SKM-1 (cell line): ENCODE measurements at regions not wholly inside any gene's neighbourhood (a gene's known extent, or its start where the extent isn't known, plus 50 kb on each side); places are given as distances from the start of the nearest gene placed in this dataset.

Experiments
- DNase-seq: peaks from one replicate; lab custom pipeline; 2025; ENCODE audit not compliant: unreplicated experiment; lab: John Stamatoyannopoulos, UW

DNA sequence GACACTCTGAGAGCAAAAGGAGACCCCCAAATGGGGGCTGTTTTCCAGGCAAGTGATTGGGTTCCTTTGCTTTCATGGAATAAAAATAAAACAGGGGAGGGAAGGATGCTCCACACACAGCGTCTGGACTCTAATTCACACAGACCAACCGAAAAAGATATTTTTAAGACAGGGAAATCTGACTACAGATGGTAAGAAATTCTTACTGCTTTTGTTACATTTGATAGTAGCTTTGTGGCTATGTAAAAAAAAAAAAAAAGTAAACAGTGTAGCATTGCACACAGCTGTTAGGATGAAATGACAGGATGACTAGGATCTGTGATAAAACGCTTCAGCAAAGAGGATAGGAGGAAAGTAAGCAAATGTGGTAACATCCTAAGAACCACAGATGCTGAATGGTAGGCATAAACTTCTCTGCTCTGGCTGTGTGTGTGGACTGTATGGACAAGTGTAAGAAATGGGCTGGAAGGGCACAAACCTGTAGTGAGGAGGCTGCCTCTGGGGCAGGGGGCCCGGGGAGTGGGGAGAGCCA, 207.6 kb downstream of the ANAPC1 start:
- DNase-seq: no peak

DNA sequence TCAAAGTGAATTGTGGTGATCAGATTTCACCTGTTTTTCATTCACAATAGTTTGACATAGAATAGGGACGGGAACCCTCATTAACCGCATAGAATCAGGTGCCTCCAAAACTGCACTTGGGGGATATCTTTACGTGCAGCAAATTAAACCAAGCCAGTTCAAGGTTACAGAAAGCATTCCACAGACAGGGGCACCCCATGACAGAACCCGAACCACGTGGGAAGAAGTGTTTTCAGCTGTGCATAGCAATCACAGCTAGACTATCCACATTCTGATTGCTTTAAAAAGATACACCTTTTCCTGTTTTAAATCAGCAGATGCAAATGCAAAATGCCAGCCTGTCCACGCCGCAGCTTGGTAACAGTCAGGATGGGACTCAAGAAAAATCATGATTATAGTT, 205.8 kb downstream of the ANAPC1 start:
- DNase-seq: no peak

DNA sequence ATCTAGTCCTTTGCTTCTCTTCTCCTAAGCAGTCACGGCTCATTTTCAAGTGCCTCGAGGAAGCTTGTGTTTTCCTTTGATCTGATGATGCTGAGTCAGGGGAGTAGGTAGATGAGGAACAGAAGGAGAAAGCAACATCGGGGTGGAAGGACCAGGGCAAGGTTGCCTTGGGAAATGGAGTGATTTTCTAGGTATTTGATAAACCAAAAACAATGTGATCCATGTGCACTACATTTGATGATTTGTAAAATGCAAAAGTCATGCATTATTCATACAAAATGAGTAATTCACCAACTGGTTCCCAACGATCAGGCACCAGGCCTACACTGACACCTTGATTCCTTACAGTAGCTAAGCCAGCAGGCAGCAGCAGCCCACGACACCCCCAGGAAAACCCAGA, 205.3 kb downstream of the ANAPC1 start:
- no peak for DNase-seq

DNA sequence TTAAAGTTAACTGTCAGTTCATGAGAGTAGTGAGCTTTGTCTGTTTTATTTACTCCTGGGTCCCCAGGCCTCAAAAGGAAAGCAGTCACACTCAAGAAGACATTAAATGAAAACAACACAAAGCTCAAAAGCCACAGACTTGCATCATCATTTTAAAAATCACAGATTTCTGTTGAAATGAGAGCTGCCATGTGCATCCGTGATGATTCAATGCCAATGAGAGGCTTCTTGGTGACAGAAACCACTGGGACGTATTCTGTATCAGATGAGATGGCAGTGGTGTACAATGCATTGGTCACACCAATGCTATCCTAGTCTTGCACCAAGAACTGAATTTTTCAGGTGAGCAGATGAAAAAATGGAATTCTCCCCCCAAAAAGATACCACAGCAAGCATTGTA, 204.8 kb downstream of the ANAPC1 start:
- DNase-seq: no peak

DNA sequence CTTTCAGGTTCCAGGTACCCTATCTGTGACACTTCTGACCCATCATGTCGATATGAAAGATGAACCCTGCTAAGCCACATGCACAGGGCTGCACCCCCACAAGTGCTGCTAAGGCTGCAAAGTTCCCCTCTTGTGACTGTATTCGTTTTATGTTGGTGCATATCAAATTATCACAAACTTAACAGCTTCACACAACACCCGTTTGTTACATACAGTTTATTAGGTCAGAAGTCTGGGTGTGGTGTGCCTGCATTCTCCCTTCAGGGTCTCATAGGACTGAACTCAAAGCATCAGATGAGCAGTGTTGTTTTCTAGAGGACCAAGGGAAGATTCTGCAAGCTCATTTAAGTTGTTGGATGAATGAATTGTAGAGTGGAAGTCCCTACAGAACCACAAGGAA, 199.4 kb downstream of the ANAPC1 start:
- no peak for DNase-seq

DNA sequence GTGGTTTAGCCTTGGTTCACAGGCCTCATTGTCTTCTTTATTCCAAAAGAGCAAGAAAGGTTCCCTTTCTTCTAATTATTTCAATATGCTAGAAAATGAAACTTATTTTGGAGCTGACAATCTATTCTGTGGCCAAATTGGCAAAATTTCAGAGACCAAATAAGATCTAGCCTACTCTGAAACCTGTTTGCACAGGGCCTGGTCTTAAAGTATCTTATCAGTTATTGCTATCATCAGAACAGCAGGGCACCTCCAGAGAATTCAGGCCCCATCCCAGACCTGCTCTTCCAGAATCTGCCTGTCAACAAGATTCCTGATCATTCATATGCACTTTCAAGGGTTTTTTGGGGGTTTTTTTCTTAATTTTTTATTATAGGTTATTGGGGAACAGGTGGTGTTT, 198.7 kb downstream of the ANAPC1 start:
- DNase-seq: no peak

DNA sequence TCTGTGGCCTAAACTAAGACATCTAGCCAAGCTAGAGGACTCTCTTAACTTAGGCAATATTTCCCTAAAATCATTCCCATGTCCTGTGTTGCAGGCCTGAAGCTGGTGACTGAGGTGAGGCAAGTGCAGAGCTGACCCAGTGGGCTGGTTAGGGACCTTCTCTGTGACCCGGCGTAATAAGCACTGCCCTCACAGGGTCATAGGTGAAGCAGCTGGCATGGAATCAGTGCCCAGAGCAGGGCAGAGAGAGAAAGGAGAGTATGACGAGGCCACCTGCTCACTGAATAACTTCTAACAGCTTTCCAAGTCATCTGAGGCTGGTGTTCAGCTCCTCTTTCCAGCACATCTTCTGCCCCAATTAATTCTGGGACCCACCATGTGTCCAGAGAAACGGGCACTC, 197.0 kb downstream of the ANAPC1 start:
- no peak for DNase-seq

DNA sequence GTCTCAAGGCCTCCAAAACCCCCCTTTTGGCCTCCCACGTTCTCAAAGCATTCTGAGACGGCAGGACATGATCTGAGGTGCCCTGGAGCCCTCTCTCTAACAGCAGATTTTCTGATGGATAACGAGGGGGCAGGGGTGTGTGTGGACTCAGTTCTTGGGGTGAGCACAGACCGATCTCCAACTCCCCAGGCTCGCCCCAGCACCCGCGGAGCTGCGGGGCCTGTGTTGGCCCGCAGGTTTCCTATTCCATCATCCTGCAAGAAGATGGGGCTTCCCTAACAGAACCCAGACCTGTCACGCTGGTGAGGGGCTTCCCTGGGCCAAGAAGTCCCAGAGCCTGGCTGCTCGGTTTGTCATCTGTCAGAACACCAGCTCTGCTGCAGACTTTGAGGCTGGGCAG, 196.1 kb downstream of the ANAPC1 start:
- no peak for DNase-seq

DNA sequence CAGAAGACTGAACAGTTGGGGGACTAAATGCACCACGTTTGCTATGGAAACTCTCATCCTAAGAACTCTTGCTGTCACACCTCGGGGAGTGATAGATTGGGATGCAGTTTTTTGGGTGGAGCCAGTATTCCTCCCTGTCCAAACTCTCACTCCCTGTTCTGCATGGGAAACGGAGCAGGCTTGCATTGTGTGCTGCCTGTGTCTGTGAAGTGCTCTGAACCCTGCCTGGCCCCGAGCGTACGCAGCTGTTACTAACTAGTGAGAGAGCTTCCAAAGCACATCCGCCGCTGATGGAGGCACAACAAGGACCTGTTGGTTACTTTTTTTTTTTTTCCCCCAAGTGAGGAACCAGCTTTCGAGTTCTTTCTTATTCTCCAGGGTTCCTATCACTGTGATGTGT, 195.5 kb downstream of the ANAPC1 start:
- DNase-seq: no peak

DNA sequence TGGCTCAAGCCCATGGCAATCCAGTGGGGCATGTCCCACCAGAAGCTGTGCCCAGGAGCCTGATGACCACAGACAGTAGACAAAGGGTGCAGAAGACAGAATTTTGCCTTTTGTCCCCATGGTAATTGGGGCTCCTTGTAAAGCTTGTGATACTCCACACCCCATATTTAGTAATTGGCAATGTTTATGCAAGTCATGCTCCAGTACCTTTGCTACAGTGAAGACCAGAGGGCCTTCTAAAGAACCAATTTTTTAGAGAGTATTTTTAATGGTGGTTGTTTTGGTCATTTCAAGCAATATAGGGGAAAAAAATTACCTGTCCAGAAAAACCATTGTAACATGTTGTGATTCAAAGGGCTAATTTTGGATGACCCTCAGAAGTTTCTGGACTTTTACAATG, 194.8 kb downstream of the ANAPC1 start:
- DNase-seq: no peak

DNA sequence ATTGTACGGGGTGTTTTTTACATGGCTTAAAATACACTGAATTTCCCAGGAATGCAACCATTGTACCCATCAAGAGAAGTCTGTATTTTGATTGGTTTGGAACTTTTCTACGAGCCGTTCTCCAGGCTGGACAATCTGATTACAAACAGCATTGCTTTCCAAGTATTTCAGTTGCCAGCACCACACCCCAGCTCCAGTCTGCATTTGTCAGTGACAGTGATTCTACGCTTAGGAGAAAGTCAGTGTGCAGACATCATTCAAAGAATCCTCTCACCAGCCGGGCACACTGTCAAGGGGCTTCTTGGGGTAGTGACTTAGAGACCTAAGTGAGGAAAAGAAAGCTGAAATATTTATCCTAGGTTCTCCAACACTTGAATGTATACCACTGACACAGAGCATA, 194.1 kb downstream of the ANAPC1 start:
- DNase-seq: no peak

DNA sequence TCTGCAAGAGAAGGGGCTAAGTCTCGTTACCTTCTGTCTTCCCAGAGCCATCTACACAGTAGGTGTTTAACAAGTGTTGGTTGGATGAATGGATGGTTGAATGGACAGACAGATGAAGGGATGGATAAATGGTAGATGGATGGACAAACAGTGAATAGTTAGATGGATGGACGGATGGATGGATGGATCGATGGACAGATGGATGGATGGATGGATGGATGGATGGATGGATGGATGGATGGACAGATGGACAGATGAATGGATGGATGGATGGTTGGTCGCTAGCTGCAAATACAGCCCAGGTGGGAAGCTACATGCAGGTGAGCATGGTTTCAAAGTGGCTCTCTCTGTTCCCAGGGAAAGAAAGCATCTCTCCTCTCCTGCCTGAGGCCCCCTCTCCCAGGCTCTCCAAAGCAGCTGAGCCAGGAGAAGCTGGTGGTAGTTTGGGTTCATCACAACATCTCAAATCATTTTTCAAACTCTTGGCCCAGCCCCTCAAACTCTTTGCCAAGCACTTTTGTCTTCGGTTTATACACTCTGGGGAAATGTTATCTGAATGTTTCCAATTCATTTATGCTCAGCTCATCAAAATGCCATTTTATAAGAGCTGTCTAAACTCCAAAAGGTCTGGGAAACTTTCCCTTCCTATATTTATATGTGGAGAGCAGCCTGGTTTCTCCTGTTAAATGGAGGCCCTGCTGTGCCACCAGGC, 192.7 kb downstream of the ANAPC1 start:
- no peak for DNase-seq

DNA sequence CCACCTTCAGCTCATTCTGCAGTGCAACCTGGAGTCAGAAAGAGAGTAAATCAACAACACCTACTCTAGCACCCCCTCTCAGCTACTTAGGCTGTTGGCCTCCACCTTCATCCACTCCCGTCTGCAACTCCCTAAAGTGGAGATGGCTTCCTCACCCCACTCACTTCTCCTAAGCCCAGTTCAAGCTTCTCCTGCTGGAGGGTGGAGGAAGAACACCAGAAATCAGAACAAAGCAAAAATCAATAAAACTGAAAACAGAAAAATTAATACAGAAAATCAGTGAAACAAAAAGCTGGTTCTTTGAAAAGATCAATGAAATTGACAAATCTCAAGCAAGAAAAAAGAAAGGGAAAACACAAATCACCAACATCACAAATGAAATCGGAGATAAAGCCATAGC, 191.7 kb downstream of the ANAPC1 start:
- DNase-seq: no peak

DNA sequence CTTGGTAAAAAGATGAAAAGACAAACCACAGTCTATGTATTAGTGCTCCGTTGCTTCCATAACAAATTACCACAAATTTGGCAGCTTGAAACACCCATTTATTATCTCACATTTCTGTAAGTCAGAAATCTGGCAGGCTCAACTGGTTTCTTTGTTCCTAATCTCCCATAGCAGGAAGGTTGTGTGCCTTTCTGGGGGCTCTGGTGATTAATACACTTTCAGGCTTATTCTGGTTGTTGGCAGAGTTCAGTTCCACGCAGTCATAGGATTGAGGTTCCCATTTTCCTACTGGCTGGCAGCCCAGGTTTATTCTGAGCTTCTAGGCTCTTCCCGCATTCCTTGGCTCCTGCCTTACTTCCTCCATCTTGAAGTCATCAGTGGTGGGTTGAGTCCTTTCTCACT, 189.3 kb downstream of the ANAPC1 start:
- no peak for DNase-seq

DNA sequence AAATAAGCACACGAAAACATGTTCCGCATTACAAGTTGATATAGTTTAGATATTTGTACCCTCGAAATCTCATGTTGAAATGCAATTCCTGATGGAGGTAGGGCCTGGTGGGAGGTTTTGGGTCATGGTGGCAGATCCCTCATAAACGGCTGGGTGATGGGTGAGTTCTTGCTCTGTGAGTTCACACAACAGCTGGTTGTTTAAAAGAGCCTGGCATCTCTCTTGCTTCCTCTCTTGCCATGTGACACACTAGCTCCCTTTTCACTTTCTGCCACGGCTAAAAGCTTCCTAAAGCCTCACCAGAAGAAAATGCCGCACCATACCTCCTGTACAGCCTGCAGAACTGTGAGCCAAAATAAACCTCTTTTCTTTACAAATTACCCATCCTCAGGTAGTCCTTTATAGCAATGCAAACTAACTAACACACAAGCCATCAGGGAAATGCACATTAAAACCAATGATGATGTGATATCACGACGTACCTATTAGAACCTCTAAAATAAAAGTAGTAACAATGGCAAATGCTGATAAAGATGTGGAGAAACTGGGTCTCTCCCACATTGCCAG, 188.5 kb downstream of the ANAPC1 start:
- DNase-seq: no peak

DNA sequence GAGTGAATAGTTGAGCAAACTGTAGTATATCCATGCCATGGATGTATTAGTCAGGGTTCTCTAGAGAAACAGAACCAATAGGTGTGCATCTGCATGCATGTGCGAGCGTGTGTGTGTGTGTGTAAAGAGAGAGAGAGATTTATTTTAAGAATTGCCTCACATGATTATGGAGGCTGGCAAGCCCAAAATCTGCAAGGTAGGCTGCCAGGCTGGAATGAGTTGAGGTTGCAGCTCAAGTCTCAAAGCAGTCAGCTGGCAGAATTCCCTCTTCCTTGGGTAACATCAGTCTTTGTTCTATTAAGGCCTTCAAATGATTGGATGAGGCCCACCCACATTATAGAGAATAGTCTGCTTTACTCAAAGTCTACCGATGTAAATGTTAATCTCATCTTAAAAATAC, 187.8 kb downstream of the ANAPC1 start:
- no peak for DNase-seq

DNA sequence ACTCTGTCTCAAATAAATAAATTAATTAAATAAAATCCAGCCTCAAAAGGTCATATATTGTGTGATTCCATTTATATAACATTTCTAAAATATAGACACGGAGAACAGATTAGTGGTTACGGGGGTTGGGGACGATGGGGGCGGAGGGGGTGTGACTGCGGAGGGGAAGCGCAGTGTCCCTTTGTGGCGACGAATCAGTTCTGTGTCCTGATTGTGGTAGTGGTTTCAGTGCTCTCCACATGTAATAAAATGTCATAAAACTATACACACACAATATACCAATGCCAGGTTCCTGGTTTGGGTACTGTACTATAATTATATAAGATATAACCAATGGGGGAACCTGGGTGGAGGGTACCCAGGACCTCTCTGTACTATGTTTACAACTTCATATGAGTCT, 186.4 kb downstream of the ANAPC1 start:
- no peak for DNase-seq

DNA sequence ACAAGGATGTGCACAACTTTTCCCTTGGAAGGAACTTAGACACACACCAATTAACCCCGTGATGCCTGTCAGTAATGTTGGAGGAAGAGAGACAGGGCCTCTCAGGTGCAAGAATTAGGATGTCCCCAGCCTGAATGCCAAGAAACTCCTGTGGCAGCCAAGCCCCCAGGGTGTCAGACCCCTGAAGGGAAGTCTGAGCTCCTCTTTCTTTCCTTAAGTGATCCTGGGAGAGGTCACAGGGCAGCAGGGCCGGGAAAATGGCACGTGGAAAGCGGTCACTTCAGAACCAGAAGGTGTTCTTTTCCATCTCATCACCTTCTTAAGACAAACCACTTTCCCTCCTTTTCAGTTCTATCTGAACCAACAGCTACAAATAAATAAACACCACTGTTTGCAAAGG, 185.9 kb downstream of the ANAPC1 start:
- DNase-seq: no peak

DNA sequence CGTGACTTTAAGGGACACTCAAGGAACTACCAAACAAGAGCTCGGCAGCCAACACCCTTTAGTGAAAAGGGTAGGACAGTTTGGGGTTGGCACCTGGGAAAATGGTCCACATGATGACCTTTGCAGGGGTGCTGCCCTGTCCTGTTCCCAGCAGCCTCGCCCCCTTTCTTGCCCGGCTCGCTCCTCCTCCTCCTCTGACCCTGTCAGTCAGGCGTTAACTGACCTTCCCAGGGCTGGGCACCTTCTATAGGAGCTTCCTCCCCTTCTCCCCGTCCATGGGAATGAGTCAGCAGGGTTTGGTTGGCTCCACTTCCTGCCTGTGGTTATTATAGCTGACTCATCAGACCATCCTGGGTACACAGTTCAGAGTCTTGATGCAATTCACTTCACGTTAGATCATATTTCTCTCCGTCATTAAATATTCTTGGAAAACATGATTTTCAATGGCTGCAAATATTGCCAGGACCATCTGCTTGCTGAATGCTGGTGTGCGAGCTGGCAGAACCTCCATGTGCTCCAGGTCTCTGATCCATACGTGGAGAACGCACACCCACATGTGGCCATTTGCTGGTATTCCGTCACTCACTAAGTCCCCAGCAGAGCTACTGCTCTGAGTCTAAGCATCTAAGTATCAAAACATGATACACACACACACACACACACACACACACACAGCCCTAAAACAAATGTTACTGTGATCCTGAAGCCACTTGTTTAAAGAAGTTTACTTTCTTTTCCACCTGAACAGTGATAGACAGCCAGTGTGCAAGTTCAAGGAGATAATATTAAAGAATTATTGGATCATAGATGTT, 185.0 kb downstream of the ANAPC1 start:
- peak; percentile 91 for DNase-seq

DNA sequence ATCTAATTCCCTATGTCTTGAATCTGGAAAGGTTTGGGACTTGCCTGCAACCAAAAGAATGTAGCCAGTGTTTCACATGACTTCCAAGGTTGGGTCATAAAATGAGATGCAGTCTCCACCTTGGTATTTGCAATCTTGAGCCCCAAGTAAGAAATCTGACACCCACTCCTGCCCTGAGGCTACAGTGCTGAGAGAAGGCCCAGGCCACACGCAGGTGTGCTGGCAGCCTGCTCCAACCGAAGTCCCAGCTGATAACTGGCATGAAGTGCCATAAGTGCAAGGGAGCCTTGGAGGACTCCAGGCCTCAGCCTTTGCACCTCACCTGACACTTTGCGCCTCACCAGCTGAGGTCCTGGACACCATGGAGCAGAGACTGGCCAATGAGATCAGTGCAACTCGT, 182.7 kb downstream of the ANAPC1 start:
- DNase-seq: no peak

DNA sequence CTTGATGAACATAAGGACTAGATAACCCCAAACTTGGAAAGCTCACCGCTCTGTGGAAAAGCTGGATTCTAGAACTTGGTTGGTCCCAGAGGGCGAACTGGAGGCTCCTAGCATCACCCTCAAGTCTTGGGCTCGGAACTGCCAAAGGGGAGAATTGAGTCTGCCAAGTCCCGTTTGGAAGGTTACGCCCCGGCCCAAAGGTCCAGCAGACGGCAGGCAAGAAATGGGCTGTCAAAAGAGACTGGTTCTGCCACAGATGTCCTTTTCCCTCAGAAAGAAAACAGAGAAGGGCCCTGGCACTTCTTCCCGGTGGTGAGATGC, 182.2 kb downstream of the ANAPC1 start:
- DNase-seq: no peak

DNA sequence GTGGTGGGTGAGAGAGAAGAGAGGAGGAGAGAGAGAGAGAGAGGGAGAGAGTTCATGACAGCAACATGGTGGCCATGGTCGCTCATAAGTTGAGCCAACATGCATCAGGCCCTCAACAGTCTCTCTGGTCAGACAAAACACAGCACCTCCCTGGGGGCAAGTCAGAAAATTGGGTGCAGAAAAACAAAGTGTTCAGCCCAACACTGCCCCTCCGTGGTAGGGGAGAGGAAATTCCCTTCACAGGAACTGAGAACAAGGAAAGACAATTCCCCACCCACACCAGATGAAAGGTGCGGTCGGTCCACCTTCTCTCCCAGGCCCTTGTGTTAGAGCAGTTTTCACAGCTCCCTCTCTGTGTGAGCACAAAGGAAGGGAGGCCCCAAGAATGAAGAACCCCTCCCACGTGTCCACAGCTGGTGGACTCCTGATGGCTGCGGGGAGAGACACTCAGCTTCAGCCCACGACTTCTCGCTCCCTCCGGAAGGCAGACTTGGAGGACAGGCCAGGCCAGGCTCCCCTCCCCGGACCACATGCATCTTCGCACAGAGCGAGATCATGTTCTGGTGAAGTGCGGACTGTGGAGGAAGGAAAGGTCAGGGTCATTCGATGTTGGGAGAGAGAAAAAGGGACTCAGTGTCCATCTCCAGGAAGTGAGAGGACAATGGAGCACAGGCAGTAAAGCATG, 181.7 kb downstream of the ANAPC1 start:
- DNase-seq: peak; percentile 65
